ENCODE measurements at regions not wholly inside any gene's neighbourhood (a gene's known extent, or its start where the extent isn't known, plus 50 kb on each side); places are given as distances from the start of the nearest gene placed in this dataset.

DNA sequence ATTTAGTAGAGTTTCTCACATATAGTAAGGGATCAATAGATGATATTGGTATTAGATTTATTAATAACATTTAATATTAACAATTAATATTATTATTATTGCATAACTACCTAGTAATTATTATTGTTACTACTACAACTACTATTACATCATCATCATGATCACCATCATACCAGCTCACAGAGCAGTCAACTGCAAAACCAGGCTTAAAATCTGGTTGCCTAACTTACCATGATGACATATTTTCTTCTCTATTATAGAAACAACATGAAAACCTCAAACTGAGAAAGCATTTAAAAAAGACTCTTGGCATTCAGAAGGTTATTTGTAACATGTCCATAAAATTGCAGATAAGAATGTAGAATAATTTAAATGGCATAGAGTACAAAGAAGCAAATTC lies 247.0 kb upstream of the TTC29 start:
- DNase-seq (ENCODE audit: low read depth): no peak
- H3K4me3 ChIP-seq (ENCODE audit: low read depth, low read length): no peak overlapping the region
- TF ChIP-seq CTCF (IDR thresholded peaks at IDR 0.05; ENCODE audit: insufficient read depth, low read depth, low read length, missing control alignments): no peak

DNA sequence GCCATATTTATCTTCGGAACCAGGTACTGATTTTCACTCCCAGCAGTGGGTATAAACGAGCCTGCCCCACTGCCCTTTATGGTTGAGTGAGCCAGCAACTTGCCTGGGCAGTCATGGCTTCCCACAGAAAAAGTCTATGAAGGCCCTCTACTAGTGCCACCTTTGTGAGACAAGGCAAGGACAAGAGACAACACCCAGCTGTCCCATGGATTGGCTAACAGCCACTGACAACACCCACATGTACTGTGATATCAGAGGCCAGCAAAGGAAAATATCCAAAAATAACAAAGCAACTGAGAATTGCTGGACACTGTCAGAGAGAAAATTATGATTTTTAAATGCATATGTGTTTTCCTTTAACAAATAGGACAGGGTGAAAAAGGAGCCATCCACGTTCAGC lies 248.4 kb upstream of the TTC29 start:
- peak; percentile 2 for DNase-seq (ENCODE audit: low read depth)
- TF ChIP-seq CTCF (IDR thresholded peaks at IDR 0.05; ENCODE audit: insufficient read depth, low read depth, low read length, missing control alignments): no peak
- peak overlapping the region; percentile 40 for H3K4me3 ChIP-seq (ENCODE audit: low read depth, low read length)

- TF ChIP-seq CTCF (IDR thresholded peaks at IDR 0.05; ENCODE audit: insufficient read depth, low read depth, low read length, missing control alignments): no peak
- H3K4me3 ChIP-seq (ENCODE audit: low read depth, low read length): peak overlapping the region; percentile 40
- DNase-seq (ENCODE audit: low read depth): peak; percentile 44
Measured at GRCh38 chr4:147194604-147195003, 248.9 kb upstream of the TTC29 start.

DNA sequence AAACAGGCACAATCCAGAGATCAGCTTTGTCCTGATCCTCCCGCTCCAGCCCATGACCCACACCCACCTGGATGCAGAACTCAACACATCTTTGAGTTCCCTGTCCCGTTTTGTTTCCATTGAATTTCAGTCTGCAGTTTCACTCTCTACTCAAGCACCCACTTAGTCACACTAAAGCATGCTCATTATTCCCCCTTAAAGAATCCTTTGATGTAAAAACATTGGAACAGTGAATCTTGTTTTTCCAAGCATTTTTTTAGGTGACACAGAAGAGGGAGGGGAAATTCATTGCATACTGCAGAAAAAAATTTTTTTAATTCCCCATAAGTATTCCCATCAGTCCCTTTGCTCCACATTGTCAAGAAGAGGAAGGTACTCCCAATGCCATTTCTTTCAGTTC lies 249.7 kb upstream of the TTC29 start:
- DNase-seq (ENCODE audit: low read depth): no peak
- TF ChIP-seq CTCF (IDR thresholded peaks at IDR 0.05; ENCODE audit: insufficient read depth, low read depth, low read length, missing control alignments): no peak
- no peak overlapping the region for H3K4me3 ChIP-seq (ENCODE audit: low read depth, low read length)

- no peak overlapping the region for H3K4me3 ChIP-seq (ENCODE audit: low read depth, low read length)
- DNase-seq (ENCODE audit: low read depth): no peak
- no peak for TF ChIP-seq CTCF (IDR thresholded peaks at IDR 0.05; ENCODE audit: insufficient read depth, low read depth, low read length, missing control alignments)
Measured at GRCh38 chr4:147198411-147199051, 252.9 kb upstream of the TTC29 start.

GRCh38 chr4:147201016-147201415 lies 255.4 kb upstream of the TTC29 start:
- no peak overlapping the region for H3K4me3 ChIP-seq (ENCODE audit: low read depth, low read length)
- peak; percentile 38 for DNase-seq (ENCODE audit: low read depth)

More at GRCh38 chr4:147201016-147201415, 255.4 kb upstream of the TTC29 start:
- no peak for TF ChIP-seq CTCF (IDR thresholded peaks at IDR 0.05; ENCODE audit: insufficient read depth, low read depth, low read length, missing control alignments)
